ENCODE measurements at regions not wholly inside any gene's neighbourhood (a gene's known extent, or its start where the extent isn't known, plus 50 kb on each side); places are given as distances from the start of the nearest gene placed in this dataset.

- TF ChIP-seq EZH2phosphoT487 (IDR thresholded peaks at IDR 0.05; ENCODE audit: borderline replicate concordance, low read length) (no peak), CTCF (IDR thresholded peaks at IDR 0.05; ENCODE audit: low read depth, low read length, poor library complexity, severe bottlenecking) (no peak)
These were observed 705.9 kb downstream of the MCTP2 start for GRCh38 chr15:94937242-94937641.

Measured in DOHH2 (cell line).